ENCODE measurements at regions not wholly inside any gene's neighbourhood (a gene's known extent, or its start where the extent isn't known, plus 50 kb on each side); places are given as distances from the start of the nearest gene placed in this dataset.

GRCh38 chr13:70889163-70889562, 780.9 kb upstream of the KLHL1 start:
- no peak overlapping the region for H3K9ac ChIP-seq (ENCODE audit: low read length)
- H3K4me3 ChIP-seq (ENCODE audit: insufficient read depth, low read depth, low read length) = no peak overlapping the region
- no peaks in the 10 kb centered on the region for H3K9me3 Mint-ChIP-seq (ENCODE audit: unreplicated experiment)
- H3K36me3 Mint-ChIP-seq (ENCODE audit: low read depth, unreplicated experiment) = no peaks in the 10 kb centered on the region
- H3K9me3 ChIP-seq (ENCODE audit: insufficient read depth, low read depth, low read length) = no peaks in the 10 kb centered on the region
- no peaks in the 10 kb centered on the region for H3K36me3 ChIP-seq (ENCODE audit: insufficient read depth, low read length)
- H3K4me1 Mint-ChIP-seq (ENCODE audit: low read depth, unreplicated experiment) = no peaks in the 10 kb centered on the region
- no peak overlapping the region for H3K27ac Mint-ChIP-seq (ENCODE audit: unreplicated experiment)
- H3K27me3 ChIP-seq (ENCODE audit: insufficient read depth, low read length) = no peaks in the 10 kb centered on the region
- no peaks in the 10 kb centered on the region for H3K27me3 Mint-ChIP-seq (ENCODE audit: low read depth, unreplicated experiment)
- H3K27ac ChIP-seq (ENCODE audit: low read depth, low read length) = no peak overlapping the region
- DNase-seq (ENCODE audit: low read depth) (no peak), FAIRE-seq (no peak)
- H3K79me2 ChIP-seq (ENCODE audit: insufficient read depth, low read length) = no peaks in the 10 kb centered on the region
- no peak overlapping the region for H3K4me3 Mint-ChIP-seq (ENCODE audit: unreplicated experiment)
- H3K4me2 ChIP-seq (ENCODE audit: low read length) = no peak overlapping the region
- no peak overlapping the region for H2AFZ ChIP-seq (ENCODE audit: low read depth, low read length)
- TF ChIP-seq EZH2 (IDR thresholded peaks at IDR 0.05; ENCODE audit: insufficient read depth, low read length) (no peak), CTCF (IDR thresholded peaks at IDR 0.05; ENCODE audit: insufficient read depth, low read depth, low read length) (no peak)
- no peaks in the 10 kb centered on the region for H4K20me1 ChIP-seq (ENCODE audit: insufficient read depth, low read length)
- H3K4me1 ChIP-seq (ENCODE audit: insufficient read depth, low read length) = no peaks in the 10 kb centered on the region

GRCh38 chr13:70884196-70884595, 775.9 kb upstream of the KLHL1 start:
- DNase-seq (ENCODE audit: low read depth) = no peak
- Mint-ChIP-seq H3K9me3 (ENCODE audit: unreplicated experiment) (no peaks in the 10 kb centered on the region), H3K4me1 (ENCODE audit: low read depth, unreplicated experiment) (no peaks in the 10 kb centered on the region), H3K36me3 (ENCODE audit: low read depth, unreplicated experiment) (no peaks in the 10 kb centered on the region), H3K27me3 (ENCODE audit: low read depth, unreplicated experiment) (no peaks in the 10 kb centered on the region), H3K4me3 (ENCODE audit: unreplicated experiment) (no peak overlapping the region), H3K27ac (ENCODE audit: unreplicated experiment) (no peak overlapping the region)
- Histone ChIP-seq H3K9me3 (ENCODE audit: insufficient read depth, low read depth, low read length) (no peaks in the 10 kb centered on the region), H3K4me2 (ENCODE audit: low read length) (no peak overlapping the region), H4K20me1 (ENCODE audit: insufficient read depth, low read length) (no peaks in the 10 kb centered on the region), H3K4me1 (ENCODE audit: insufficient read depth, low read length) (no peaks in the 10 kb centered on the region), H3K79me2 (ENCODE audit: insufficient read depth, low read length) (no peaks in the 10 kb centered on the region), H3K36me3 (ENCODE audit: insufficient read depth, low read length) (no peaks in the 10 kb centered on the region), H3K9ac (ENCODE audit: low read length) (no peak overlapping the region), H2AFZ (ENCODE audit: low read depth, low read length) (no peak overlapping the region), H3K27me3 (ENCODE audit: insufficient read depth, low read length) (no peaks in the 10 kb centered on the region), H3K27ac (ENCODE audit: low read depth, low read length) (no peak overlapping the region), H3K4me3 (ENCODE audit: insufficient read depth, low read depth, low read length) (no peak overlapping the region)
- TF ChIP-seq EZH2 (IDR thresholded peaks at IDR 0.05; ENCODE audit: insufficient read depth, low read length) = no peak
- TF ChIP-seq CTCF (IDR thresholded peaks at IDR 0.05; ENCODE audit: insufficient read depth, low read depth, low read length) = no peak
- no peak for FAIRE-seq

- Mint-ChIP-seq H3K27me3 (ENCODE audit: low read depth, unreplicated experiment) (no peaks in the 10 kb centered on the region), H3K9me3 (ENCODE audit: unreplicated experiment) (no peaks in the 10 kb centered on the region), H3K4me3 (ENCODE audit: unreplicated experiment) (no peak overlapping the region), H3K27ac (ENCODE audit: unreplicated experiment) (no peak overlapping the region), H3K4me1 (ENCODE audit: low read depth, unreplicated experiment) (no peaks in the 10 kb centered on the region), H3K36me3 (ENCODE audit: low read depth, unreplicated experiment) (no peaks in the 10 kb centered on the region)
- no peaks in the 10 kb centered on the region for H3K9me3 ChIP-seq (ENCODE audit: insufficient read depth, low read depth, low read length)
- H3K9ac ChIP-seq (ENCODE audit: low read length) = no peak overlapping the region
- no peaks in the 10 kb centered on the region for H4K20me1 ChIP-seq (ENCODE audit: insufficient read depth, low read length)
- DNase-seq (ENCODE audit: low read depth) (no peak), FAIRE-seq (no peak)
- H3K36me3 ChIP-seq (ENCODE audit: insufficient read depth, low read length) = no peaks in the 10 kb centered on the region
- H3K4me3 ChIP-seq (ENCODE audit: insufficient read depth, low read depth, low read length) = no peak overlapping the region
- H2AFZ ChIP-seq (ENCODE audit: low read depth, low read length) = no peak overlapping the region
- H3K79me2 ChIP-seq (ENCODE audit: insufficient read depth, low read length) = no peaks in the 10 kb centered on the region
- H3K4me2 ChIP-seq (ENCODE audit: low read length) = no peak overlapping the region
- H3K4me1 ChIP-seq (ENCODE audit: insufficient read depth, low read length) = no peaks in the 10 kb centered on the region
- TF ChIP-seq EZH2 (IDR thresholded peaks at IDR 0.05; ENCODE audit: insufficient read depth, low read length) (no peak), CTCF (IDR thresholded peaks at IDR 0.05; ENCODE audit: insufficient read depth, low read depth, low read length) (no peak)
- no peaks in the 10 kb centered on the region for H3K27me3 ChIP-seq (ENCODE audit: insufficient read depth, low read length)
- no peak overlapping the region for H3K27ac ChIP-seq (ENCODE audit: low read depth, low read length)
Measured at GRCh38 chr13:70874636-70875035, 766.4 kb upstream of the KLHL1 start.

Measured in astrocyte (in vitro differentiated cells and primary cell).